ENCODE measurements at regions not wholly inside any gene's neighbourhood (a gene's known extent, or its start where the extent isn't known, plus 50 kb on each side); places are given as distances from the start of the nearest gene placed in this dataset.

DNA sequence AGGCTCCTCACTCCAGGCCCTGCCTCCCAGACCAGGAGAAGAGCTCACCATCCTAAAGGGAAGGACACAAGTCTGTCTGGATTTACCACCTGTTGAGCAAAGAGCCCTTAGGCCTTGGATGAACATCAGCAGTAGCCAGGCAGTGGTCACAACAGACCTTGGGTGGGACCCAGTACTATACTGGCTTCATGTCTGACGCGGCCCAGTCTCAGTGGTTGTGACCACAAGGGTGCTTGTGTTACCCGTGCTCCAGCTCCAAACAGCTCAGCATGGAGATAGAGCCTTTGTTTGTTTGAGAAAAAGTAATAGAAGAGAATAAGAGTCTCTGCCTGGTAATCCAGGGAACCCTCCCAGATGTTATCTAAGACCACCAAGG lies 617.4 kb downstream of the BRINP1 start:
- TF ChIP-seq CTCF (IDR thresholded peaks at IDR 0.05) (no peak), POLR2A (IDR thresholded peaks at IDR 0.05) (no peak)
